Activated CD4-positive, alpha-beta T cell treated with anti-CD3 and anti-CD28 coated beads, Interleukin-2, Interleukin-6, amounts not matched to agents 100 ng/mL and 50 ng/mL, durations not matched to agents 16 hours and 8 hours (primary cell): ENCODE measurements at regions not wholly inside any gene's neighbourhood (a gene's known extent, or its start where the extent isn't known, plus 50 kb on each side); places are given as distances from the start of the nearest gene placed in this dataset.
A peak's percentile ranks its signal among the peaks of the same experiment; 100 is the strongest.

Experiments
- DNase-seq: peaks from one replicate; pipeline ENCODE4 v3.0.0-alpha.2; 2020

DNA sequence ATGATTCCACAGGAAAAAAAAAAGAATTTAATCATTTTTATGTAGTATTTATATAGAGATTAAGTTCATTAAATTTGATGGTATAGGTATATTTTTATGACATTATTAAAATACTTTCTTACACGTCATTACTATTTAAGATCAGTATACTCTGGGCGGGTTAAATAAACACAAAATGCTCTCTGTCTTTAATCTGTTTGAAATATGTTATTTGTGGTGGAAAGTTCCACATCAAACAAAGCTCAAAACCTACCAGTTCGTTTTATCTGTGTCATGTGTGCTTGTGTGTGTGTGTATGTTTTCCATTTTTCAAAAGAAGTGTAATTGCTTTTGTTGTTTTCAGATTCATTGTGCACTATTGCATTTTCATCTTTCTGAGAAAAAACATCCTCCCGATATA lies 488.5 kb downstream of the ANKRD7 start:
- no peak for DNase-seq

DNA sequence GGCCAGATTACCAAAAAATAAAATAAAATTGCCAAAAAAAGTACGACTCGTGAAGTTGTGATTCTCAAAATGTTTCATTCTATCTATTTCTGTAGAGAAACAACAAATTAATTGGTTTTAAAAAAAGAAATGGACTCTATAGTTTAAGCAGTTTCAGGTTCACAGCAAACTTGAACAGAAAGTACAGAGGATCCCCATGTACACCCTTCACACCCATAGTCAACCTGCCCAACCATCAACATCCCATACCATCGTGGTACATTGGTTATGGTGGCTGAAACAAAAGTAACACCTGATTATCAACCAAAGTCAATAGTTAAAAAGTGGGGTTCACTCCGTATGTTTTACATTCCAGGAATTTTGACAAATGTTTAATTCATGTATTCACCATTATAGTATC lies 496.1 kb downstream of the ANKRD7 start:
- DNase-seq, result no peak

DNA sequence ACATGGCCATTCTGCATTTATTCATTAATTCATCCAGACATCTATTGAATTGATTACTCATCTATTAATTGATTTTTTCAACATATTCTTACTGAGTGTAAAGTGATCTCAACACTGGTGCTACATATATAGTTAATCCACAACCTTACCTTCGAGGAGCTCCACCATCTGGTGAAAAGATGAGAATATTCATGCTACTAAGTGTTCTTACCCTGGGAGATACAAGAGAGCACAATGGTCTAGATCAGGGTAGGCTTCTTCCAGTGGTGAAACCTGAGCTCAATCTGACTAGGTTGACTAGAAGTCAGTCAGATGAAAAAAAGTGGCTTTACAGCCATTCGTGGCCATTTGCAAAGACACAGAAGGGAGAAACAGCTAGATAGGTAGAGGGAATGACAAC lies 507.4 kb downstream of the ANKRD7 start:
- DNase-seq, result no peak

DNA sequence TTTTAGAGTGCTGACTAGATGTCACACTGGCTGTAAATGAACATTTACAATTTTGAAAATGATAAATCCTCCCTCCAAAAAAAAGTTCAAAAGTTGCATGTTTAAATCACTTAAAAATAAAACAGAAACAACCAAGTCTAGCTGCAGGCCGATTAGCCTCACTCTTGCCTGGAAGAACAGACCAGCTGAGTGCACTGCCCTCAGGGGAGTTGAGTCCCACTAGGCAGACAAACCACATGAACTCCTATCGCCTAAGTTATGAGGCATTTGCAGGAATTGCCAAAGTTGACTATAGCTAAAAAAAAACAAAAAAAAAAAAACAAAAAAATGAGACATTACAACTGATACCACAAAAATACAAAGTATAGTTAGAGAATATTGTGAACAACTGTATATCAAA lies 510.0 kb downstream of the ANKRD7 start:
- DNase-seq, result no peak

DNA sequence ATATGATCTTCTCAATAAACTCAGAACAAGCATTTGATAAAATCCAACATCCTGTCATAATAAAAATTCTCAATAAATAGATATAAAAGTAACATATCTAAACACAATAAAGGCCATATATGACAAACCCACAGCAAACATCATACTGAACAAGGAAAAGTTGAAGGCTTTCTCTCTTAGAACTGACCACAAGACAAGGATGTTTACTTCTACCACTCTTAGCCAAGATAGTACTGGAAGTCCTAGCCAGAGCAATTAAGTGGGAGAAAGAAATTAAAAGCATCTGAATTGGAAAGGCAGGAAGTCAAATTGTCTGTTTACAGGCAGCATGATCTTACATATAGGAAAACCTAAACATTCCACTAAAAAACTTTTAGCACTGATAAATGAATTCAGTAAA lies 510.9 kb downstream of the ANKRD7 start:
- no peak for DNase-seq

DNA sequence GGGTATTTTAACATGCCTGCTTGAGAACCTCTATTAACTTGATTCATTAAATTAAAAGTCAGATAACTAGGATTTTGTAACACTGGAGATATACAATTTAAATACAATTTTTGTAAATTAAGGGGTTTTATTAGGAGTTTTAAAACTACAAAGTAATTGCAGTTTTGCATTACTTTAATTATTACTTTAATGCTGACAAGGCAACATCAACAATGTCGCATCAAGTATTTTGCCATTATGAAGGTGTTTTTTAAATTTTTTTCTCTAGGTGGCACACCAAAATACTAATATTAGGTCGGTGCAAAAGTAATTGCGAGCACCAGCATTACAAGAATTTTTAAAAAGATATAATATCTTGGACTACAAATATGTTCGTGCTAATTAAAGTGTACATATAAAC lies 513.4 kb downstream of the ANKRD7 start:
- no peak for DNase-seq

DNA sequence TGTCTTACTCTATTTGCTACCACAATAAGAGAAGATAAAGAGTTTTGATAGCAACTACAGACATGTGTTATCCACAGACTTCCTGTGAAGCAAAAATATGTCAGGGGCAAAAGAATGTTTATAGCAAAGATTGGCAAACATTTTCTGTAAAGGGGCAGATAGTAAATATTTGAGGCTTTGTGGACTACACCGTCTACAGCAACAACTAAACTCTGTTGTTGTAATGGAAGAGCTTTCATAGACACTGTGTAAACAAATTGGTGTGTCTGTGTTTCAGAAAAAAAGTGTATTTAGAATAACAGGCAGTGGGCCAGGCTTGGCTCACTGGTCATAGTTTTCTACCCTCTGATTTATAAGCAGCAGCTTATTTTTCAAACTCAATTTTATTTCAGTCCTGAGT lies 521.4 kb downstream of the ANKRD7 start:
- DNase-seq, result no peak

DNA sequence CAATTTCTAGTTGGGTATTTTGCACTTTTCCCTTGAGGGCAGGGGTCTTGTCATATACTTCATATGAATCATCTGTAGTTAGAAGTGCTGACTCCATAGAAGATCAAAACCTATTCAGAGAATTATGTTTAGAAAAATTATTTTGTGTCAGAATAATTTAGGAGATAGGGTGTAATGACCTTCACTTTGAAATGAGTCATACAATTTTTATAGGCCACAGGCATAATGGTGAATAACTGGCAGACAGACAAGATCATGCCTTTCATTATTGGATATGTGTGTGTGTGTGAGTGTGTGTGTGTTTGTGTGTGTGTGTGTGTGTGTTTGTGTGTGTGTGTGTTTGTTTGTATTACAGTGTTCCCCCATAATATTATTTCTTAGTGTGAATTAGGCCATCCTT lies 523.0 kb downstream of the ANKRD7 start:
- no peak for DNase-seq

DNA sequence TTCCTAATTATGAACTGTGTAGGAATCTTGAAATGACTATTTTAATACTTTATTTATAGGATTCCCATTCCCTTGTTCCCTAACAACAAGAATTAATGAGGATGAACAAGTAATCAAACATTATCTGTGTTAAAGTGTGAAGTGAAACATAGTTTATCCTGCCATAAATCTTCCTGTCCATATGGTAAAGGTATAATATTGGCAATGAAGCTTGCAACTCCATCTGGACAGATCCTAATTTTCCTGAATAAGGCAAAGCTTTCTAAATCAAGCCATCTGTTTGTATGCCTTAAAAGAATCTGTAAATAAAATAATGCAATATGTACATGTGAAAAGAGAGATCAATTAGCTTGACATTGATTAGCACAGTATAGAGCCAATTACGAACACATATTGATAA lies 529.0 kb downstream of the ANKRD7 start:
- no peak for DNase-seq

DNA sequence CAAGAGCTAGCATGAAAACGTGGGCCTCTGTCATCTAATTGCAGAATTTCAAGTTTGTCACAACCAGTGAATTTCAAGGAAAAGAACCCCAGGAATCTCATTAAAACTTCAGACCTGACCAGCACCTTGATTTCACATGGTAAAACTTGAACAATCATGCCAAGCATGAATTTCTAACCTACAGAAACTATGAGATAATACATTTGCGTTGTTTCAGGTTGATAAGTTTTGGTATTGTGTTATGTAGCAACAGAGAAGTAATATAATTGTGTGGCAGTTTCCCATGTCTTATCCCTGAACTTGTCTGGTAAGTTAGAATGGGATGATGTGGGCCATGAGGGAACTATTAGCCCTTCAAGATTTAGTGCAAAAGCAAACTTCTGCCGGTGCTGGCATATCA lies 530.1 kb downstream of the ANKRD7 start:
- DNase-seq, result no peak

DNA sequence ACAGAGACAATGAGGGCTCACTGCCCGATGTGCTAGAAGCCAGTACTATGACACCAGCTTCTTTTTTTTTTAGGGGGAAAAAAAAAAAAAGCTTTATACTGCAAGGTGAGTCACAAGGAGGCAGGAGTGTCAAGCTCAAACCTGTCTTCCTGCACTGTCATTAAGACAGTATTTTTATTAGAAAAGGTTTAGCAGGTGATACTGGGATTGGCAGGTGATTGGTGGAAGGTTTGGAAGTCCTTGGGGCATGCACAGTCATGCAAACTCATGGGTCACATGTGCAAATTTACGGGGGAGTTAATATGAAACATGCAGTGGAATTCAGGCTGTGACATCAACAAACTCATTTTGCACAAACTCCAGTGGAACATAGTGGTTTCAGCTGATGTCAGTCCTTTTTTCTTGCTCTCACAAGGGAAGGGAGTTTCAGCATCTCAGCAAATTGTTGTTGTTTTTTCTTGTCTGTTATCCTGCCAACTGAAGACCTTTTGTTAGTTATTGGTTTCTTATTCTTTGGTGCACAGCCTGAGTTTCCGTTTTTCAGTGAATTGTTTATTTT lies 530.6 kb downstream of the ANKRD7 start:
- no peak for DNase-seq

DNA sequence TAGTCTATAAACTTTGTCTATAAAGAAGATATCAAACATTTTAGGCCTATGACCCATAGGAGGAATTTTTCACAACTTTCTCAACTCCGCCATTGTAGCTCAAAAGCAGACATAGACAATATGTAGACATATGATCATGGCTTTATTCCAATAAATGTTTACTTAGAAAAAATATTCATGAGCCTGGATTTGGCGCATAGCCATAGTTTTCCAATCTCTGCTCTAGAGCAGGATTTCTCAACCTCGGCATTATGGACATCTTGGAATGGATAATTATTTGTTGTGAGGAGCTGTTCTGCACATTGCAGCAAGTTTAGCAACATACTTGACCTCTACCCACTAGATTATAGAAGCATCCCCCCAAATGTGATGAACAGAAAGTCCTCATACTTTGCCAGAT lies 532.6 kb downstream of the ANKRD7 start:
- no peak for DNase-seq

DNA sequence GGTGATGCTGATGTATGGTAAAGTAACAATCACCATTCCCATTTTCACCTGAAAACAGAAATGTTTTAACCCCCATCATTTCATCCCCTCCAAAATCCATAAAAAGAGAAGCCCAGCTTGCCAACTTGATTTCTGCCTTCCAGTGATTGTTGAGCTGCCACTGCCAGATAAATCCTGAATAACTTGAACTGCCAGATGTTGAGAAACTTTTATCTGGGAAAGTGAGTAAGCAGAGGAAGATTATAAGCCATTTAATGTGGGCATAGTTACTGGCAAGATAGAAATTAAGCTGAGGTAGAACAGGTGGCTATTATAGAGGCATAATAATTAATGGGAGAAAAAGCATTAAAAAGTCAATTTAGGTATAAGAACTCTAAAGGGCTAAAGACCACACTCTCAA lies 534.1 kb downstream of the ANKRD7 start:
- DNase-seq, result no peak

DNA sequence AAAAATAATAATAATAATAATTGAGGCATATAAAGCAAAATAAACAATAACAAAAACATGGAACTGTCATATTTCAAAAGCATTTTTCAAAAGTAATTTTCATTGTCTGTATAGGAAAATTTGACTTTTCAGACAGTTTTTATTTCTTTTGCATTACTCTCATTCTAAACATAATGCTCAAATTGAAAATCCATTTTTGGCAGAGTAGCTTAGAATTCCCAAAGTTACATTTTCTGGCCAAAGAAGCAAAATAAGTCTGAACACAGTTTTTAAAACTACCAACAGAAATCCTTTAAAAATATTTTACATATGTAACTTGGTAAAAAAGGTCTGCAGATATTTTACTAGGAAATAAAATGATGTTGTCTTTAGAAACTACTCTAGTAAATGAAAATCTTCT lies 535.4 kb downstream of the ANKRD7 start:
- no peak for DNase-seq

DNA sequence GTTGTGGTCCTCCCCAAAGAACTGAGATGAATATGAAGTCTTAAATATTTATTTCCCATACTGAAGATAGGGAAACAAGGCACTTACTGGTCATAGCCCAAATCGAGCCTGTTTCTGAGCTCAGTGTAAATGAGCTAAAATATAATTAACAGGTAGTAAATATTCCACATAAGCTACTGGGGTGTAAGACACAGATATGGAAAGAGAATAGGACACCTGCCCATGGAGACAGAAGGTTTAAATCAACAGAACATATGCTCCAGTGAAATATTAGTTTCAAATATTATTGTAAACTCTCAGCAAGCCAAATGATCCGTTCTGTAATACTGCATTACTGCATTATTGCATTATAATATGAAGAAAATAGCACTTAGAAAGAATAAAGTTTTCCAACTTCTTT lies 537.9 kb downstream of the ANKRD7 start:
- no peak for DNase-seq

DNA sequence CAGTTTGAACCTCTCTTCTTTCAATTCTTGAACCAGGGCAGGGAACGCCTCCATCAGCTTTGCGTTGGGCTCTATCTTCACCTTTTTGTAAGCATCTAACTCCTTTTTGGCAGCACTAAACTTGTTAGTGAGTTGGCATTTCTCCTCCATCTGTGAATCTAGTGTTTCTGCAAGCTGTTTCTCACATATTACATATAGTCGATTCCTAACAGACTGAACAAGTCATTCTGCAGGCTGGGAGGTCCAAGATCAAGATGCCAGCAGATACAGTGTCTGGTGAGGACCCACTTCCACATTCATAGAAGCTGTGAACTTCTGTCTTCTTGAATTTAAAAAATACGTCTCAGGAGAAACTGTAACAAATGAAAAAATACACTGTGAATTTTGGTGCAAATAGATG lies 539.7 kb downstream of the ANKRD7 start:
- DNase-seq, result no peak

DNA sequence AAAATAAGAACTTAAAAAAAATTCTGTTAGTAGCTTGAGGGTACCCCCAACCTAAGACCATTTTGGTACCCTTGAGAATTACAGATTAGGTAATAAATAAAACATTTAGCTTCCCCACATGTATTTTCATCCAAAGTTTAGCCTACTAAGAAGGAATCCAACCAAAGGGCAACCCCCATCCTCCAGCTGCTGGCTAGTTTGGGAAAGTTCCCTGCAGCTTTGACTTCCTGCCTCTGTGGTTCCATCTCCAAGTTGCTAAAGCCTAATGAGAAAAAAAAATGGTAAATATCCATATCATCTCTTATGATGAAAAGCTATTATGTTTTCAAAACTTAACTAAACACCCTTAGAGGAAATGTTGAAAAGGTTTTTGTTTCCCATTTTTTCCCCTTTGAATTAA lies 547.2 kb downstream of the ANKRD7 start:
- no peak for DNase-seq

DNA sequence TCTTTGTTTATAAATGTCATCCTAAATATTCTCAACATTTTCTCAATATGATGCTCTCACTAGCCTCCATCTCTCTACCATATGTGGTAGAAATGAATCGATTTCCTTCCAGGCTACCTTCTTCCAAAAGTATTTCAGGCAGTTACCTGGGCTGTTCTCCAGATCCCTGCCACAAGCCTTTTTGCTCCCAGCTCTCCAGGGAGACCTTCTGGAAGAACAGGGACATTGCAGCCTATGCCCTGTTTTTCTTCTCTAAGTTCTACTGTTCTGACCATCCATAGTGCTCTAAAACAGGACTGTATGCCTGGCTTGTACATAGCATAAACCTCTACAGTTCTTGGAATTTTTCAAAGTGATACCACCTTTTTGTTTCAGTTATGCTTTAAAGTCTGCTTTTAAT lies 552.8 kb downstream of the ANKRD7 start:
- no peak for DNase-seq

DNA sequence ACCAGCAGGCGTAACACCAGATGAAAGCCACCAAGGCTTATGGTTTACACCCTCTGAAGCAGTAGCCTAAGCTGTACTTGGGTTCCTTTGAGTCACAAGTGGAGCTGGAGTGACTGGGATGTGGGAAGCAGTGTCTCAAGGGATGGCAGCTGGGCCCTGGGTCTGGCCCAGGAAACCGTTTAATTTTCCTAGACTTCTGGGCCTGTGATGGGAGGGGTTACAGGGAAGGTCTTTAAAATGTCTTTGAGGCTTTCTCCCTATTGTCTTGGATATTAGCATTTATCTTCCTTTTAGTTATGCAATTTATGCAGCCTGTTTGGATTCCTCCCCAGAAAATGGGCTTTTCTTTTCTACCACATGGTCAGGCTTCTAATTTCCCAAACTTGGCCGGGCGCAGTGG lies 568.2 kb downstream of the ANKRD7 start:
- no peak for DNase-seq

DNA sequence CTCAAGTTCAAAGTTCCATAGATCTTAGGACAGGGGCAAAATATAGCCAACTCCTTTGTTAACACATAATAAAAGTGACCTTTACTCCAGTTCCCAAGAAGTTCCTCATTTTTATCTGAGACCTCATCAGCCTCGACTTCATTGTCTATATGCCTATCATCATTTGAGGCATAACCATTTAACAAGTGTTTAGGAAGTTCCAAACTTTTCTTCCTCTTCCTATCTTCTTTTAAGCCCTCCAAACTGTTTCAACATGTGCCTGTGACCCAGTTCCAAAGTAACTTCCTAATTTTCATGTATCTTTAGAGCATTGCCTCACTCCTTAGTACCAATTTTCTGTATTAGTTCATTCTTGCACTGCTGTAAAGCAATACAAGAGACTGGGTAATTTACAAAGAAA lies 569.1 kb downstream of the ANKRD7 start:
- DNase-seq, result no peak

DNA sequence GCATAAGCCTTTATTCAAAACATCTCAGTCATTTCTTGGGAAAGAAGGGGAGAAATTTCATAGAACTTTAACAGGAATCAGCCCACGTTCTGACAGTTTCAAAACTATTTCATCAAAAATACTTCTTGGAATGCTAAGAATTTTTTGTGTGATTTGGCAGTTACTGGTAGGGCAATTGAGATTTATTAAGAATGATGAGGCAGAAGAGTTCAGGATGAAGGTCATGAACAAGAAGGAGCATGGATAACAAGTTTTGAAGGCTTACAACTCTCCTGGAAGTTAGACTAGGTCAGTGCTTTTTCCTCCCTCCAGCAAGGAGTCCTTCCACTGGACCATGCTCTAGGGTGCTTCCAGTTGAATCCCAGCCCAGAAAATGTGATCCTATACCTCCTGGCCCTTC lies 569.9 kb downstream of the ANKRD7 start:
- no peak for DNase-seq

DNA sequence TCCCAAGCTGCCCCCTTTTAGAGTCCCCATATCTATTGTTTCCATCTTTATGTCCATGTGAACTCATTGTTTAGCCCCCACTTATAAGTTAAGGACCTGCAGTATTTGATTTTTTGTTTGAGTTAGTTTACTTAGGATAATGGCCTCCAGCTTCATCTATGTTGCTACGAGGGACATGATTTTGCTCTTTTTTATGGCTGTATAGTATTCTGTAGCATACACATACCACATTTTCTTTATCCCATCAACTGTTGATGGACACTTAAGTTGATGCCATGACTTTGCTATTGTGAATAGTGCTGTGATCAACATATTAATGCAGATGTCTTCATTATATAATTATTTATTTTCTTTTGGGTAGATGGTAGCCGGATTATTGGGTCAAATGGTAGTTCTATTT lies 576.9 kb downstream of the ANKRD7 start:
- no peak for DNase-seq

DNA sequence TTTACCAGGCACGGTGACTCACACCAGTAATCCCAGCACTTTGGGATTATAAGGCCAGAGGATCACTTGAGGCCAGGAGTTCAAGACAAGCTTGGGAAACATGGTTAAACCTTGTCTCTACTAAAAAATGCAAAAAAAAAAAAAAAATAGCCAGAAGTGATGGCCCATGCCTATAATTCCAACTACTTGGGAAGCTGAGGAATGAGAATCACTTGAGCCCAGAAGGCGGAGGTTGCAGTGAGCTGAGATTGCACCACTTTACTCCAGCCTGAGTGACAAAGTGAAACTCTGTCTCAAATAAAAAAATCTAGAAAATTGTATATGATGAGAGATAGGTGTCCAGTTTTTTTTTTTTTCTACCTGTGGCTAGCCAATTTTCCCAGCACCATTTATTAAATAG lies 578.2 kb downstream of the ANKRD7 start:
- DNase-seq, result no peak

DNA sequence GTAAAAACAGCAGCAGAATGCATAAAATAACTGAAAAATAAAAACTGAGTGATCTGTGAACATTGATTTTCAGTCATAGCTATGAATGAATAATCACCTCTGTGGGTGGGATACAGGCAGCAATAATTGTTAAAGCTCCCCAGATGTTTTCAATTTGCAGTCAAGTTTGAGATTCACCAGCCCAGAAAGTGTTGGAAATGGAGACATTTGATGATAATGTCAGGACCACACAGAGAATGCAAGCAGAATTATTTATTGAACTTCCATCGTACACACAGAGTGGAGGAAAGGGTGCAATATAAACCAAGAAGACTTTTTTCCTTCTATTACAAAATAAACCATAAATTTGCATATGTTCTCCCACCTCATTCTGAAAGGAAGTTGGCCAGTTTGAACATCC lies 601.7 kb downstream of the ANKRD7 start:
- no peak for DNase-seq

DNA sequence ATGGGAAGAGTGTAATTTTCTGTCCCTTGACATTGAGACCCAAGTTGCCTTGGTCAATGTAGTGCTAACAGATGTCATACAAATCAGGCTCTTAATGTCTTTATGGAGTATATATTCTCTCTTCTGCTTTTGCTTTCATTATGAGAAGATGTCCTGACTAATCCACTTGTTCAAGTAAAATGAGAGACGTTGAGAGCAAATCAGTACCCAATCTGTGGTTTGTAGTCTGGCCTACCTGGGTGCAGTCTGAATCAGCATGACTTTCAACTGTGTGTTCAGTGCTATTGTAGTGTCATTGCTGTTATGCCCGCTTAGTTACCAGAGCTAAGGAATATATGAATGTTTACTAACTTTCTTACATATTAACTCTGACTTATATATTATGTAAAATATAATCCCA lies 612.4 kb downstream of the ANKRD7 start:
- peak; percentile 70 for DNase-seq

DNA sequence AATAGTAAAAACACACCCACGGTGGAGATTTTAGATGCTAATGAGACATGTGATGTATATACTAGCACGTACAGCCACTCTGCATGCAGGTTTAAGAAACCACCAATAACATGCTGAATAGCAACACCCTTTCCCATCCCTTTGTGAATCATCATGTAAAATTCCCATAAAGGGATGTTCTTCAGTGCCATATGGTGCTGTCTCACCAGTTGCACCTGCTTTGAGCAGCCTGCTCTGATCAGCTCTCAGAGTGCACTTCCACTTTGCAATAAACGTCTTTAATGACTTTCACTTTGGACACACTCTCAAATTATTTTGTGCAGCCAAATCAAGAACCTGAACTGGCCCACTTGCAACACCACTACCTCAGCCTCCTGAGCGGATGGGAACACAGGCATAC lies 615.0 kb downstream of the ANKRD7 start:
- no peak for DNase-seq
